ENCODE measurements at regions not wholly inside any gene's neighbourhood (a gene's known extent, or its start where the extent isn't known, plus 50 kb on each side); places are given as distances from the start of the nearest gene placed in this dataset.
"Not testable (repeated sequence)": the region's sequence is repeated elsewhere in the genome, so short reads cannot be mapped to it uniquely, and the experiment has no call there.

DNA sequence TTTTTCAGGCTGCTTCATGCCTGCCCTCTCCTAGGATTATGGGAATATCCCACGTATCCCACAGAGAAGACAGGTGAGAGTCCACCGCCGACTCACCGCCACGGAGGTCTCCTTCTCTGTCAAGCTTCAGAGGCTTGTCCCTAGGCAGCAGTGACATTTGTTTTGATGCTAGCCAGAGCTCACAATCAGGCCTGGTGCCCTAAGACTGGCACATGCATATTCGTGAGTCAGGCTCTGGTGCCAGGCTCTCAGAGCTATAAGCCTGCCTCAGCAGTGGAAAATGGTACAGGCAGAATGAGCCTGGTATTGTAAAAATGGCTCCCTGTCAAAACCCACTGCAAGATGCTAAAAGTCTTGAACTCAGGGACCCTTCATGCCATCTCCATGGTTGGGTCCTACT, 65.5 kb downstream of the RBMY1A1 start:
- DNase-seq, result no peak

DNA sequence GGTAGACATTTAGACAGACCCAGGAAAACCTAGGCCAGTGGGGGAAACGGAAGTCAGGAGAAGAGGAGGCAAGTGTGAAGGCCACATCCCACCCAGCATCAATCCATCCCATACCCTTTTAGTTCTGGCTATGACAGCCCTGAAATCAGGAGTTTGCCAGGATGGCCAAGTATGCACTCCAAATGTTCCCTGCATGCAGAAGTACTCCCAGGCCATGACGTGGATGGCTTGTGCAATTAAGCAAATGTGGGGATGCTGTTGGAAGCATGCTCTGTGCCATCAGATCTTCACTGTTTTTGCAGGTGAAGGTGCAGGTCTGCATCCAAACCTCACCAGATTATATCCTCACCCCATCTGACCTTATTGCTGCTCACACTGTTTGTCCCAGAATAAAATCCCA, 66.8 kb downstream of the RBMY1A1 start:
- DNase-seq, result no peak

DNA sequence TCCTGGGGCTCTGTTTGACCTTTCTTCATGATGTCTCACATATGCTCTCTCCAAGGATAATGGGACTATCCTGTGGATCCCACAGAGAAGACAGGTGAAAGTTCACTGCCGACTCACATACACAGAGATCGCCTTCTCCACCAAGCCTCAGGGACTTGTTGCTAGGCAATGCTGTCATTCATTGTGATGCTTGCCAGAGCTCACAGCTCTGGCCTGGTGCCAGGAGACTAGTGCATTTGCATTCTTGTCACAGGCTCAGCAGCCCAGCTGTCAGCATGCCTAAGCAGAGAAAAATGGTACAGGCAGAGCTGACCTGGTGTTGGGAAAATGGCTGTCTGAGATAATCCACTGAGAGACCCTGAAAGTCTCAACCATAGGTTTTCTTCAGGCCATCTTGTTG, 67.9 kb downstream of the RBMY1A1 start:
- DNase-seq, result no peak

DNA sequence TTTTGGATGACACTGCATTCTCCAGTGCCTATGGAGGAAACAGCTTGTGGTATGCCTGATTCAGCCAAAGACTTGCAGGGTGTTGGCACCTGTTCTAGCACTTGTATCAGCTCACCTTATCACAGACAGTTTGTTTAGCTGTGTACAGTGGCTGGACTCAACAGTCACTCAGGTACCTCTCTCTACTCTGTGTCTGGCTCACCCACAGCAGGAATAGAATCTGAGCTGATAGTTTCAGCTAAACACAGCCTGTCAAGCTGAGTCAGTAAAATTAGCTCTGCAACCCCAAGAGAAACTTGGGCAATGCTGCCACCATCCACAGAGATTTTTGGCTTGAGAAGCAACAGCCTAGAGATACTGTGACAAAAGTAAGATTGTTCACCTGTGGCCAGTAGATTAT, 101.5 kb downstream of the RBMY1A1 start:
- DNase-seq, result no peak

DNA sequence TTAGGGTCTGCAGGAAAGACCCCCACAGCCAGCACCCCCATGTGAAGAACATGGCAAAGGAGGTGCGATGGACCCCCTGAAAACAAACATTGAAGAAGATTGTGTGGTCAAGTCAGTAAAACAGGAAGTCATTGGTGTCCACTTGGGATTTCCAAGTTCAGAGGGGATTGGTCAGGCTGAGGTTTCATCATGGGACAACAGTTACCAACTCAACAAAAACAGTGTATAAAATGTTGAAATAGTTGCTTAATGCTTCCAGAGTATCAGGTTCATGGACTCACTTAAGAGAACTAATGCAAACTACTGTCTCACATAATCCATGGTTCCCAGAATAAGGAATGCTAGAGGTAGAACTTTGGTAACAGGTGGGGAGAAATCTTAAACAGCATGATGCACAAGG, 115.8 kb downstream of the RBMY1A1 start:
- DNase-seq, result peak; percentile 12 to 34

DNA sequence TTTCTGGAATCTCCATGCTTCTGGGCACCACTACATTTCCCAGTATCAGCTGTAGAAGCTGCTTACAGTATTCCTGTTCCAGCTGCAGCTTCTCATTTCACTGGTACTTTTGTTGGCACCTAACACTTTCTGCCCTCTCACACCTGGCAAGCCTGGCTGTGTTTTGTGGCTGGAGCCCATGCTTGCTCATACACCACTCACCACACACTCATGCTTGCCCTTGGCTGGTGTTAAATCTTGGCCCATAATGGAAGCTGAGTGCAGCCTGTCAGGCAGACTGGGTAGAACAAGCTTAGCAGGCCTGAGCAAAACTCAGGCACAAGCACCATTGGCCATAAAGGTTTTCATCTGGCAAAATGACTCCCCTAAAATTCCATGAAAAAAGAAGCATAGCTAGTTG, 124.4 kb downstream of the RBMY1A1 start:
- DNase-seq, result not testable (repeated sequence)

DNA sequence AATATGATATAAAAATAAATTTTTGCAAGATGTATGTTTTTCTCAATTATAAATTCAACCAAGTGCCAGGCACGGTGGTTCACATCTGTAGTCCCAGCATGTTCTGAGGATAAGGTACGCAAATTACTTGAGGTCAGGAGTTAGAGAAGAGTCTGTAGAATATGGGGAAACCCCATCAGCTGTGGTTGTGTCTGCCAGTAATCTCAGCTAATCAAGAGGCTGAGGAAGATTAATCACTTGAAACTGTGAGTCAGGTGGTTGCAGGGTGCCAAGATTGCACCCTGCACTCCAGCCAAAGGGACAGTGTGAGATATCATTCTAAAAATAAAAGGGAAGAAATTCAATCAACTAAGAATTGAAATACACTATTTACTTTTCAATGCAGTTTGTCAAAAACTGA, 144.9 kb downstream of the RBMY1A1 start:
- DNase-seq, result not testable (repeated sequence)

DNA sequence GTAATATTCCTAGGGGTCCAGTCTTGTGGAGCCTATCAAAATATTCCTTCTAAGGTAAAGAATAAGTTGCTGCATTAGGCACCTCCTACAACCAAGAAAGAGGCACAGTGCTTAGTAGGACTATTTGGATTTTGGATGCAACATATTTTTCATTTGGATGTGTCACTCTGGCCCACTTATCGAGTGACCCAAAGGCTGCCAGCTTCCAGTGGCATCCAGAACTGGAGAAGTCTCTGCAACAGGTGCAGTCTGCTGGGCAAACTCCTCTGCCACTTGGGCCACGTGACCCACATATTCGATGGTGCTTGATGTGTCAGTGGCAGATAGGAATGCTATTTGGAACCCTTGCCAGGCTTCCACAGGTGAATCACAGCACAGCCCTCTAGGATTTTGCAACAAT, 151.7 kb downstream of the RBMY1A1 start:
- not testable (repeated sequence) for DNase-seq

DNA sequence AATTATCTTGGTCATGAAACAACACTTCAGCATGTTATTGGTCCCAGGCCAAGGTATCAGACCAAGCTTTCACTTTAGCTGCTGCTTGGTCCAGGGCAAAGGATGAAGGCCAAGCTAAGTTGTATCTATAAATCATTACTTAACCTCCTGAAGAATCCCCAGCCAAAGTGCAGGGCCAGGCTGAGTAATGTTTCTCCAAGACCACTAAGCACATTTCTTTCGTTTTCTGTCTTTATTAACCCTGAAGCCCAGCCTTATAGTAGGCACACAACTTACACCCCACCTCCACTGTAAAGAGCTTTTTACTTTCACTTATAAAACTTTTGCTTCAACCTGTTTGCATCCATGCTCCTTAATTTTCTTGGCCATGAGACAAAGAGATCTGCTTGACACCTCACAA, 167.3 kb downstream of the RBMY1A1 start:
- DNase-seq, result not testable (repeated sequence)

DNA sequence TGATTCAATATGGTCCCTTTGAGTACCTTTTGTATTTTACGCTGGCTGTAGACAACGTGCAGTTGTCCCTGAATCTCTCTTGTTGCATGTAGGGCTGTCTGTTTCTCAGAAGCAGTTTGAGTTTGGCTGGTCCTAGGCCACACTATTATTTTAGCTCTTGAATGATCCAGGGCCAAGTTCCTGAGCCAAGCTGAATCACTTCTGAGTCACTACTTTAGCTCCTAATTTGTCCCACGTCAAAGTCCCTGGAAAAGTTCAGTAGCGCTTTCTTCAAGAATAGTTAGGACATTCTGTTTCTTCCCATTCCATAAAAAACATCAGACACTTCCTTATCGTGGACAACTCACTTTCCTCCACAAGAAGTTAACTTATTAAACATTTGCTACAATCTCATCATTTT, 168.2 kb downstream of the RBMY1A1 start:
- not testable (repeated sequence) for DNase-seq

DNA sequence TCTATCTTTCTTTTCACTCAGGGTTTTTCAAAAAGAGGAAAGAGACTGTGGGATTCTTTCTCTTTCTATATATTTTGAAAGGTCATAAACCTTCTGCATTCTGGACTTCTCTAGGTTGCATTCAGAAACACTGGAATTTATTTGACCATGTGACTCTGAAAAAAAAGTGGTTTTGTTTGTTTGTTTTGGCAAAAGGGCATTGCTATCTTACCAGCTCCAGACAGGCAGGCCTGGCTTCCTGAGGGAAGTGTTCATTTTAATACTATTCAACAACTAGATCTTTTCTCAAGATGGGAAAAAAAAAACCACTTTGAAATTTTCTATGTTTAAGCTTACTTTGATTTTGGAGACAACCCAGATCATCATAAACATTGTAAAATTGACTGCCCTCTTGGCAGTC, 170.6 kb downstream of the RBMY1A1 start:
- no peak for DNase-seq

DNA sequence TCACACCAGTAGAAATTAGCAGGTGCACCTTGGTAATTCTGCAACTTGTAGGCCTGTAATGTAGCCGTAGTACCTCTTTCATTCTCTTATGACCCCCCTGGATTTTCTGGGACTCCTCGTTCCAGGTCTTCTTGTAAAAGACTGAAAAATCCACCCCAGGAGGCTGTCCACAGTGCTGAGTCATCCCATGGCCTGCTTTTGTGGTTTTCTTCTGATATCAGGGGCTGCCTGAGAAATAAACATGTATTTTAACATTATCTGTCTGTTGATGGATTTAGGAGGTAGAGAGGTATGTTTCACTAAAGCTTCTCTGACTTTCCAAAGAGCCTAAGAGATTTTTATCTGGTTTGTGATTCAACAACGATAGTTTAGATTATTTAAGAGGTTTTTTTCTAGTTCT, 171.9 kb downstream of the RBMY1A1 start:
- not testable (repeated sequence) for DNase-seq

DNA sequence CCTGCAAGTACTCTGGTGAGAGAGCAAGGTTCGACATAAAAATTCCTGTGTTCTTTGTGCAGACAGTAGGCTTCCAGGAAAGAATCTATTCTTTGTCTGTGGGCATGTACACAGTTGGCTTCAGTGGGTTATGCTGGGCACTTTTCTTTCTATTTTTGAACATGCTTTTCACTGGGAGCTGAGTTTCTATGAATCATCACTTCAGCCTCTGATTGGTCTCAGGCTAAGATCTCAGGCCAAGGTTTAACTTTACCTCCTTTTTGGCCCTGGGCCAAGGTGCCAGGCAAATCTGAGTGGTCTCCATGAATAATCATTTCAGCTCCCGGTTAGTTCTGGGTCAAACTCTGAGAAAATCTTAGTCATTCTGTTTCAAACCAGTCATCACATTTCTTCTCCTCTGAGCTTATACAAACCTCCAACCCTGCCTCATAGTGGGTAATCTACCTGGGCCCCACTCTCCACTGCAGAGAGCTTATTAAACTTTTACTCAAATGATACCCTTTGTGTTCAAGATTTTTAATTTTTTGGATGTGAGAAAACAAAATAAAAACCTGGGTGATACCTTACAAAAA, 158.8 kb downstream of the RBMY1D start:
- DNase-seq, result not testable (repeated sequence)

DNA sequence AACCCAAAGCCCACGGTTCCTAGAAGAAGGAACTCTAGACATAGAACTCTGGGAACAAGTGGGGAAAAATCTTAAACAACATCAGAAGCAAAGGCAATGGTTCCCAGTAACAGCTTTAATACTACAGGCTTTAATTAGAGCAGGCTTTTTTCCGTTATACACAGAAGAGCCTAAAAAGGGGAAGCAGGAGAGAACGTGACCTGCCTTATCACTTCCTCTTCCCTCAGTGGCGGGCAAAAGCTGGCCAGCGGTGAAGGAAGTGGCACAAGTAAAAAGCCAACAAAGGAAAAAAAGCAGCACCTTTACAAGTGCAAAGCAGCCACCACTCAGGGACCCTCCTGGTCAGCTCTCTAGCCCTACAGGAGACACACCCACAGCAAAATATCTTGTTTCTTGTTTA, 149.3 kb downstream of the RBMY1D start:
- not testable (repeated sequence) for DNase-seq

DNA sequence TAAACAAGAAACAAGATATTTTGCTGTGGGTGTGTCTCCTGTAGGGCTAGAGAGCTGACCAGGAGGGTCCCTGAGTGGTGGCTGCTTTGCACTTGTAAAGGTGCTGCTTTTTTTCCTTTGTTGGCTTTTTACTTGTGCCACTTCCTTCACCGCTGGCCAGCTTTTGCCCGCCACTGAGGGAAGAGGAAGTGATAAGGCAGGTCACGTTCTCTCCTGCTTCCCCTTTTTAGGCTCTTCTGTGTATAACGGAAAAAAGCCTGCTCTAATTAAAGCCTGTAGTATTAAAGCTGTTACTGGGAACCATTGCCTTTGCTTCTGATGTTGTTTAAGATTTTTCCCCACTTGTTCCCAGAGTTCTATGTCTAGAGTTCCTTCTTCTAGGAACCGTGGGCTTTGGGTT, 134.1 kb downstream of the RBMY1D start:
- not testable (repeated sequence) for DNase-seq

DNA sequence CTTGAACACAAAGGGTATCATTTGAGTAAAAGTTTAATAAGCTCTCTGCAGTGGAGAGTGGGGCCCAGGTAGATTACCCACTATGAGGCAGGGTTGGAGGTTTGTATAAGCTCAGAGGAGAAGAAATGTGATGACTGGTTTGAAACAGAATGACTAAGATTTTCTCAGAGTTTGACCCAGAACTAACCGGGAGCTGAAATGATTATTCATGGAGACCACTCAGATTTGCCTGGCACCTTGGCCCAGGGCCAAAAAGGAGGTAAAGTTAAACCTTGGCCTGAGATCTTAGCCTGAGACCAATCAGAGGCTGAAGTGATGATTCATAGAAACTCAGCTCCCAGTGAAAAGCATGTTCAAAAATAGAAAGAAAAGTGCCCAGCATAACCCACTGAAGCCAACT, 126.5 kb downstream of the RBMY1D start:
- not testable (repeated sequence) for DNase-seq

DNA sequence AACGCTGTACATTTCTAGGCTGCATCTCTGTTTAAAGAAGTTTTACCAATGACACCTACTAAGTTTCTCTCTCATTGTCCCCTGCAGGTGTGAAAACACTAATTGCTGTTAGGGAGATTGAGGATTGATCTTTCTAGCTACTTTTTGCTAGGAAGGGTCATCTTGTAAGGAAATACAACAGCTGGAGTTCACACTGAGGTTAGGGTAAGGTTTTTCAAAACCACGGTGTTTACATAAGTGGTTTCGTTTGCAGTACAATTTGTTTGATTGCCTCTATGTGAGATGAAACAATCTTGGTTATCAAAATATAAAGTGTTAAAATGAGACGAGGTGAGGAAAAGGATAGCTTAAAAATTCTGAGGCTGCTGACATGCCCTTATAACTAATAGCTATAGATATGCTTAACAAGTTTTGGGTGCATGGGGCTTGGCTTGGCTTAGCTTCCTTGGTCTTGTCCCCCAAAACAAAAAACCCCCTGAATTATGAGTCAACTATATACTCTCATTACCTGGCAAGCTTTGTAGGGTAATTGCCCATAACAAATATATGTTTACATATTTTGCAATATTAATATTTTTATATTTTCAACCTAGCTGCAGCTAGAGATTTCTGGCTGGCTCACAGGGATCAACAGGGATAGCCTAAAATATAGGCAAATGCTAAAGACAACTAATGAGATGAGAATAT, 112.0 kb downstream of the RBMY1D start:
- DNase-seq, result not testable (repeated sequence)

DNA sequence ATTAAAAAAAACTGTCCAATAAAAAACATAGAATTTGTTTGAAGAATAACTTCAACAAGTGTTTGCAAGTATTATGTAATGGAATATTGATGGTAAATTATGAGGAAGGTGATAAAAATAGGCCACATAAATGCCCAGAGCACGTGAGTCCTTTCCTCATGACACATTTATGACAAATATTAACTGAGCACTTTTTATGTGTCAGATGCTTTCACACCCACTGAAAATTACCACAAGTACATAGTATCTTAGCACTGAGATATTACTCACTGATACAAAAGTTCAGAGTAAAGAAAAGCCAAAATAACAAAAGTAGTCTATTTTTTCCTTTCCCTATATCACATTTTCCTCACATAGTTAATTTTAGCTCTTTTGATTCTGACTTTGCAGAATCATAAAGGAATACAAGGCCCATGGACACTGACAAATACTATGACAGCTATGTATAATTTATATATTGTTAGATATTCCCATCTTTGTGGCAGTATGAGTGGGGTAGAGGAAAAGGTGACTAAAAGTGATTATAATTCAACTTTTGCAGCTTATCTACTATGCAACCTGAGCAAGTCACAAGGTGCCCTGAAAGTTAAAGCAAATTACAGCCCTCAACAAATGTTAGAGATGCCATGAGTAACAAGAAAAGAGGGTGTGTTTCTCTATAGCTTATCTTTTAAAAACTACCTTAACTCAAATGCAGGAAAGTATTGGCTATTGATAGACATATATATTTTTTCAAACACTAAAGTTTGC, 80.7 kb downstream of the RBMY1D start:
- DNase-seq, result peak; percentile 22 to 67

DNA sequence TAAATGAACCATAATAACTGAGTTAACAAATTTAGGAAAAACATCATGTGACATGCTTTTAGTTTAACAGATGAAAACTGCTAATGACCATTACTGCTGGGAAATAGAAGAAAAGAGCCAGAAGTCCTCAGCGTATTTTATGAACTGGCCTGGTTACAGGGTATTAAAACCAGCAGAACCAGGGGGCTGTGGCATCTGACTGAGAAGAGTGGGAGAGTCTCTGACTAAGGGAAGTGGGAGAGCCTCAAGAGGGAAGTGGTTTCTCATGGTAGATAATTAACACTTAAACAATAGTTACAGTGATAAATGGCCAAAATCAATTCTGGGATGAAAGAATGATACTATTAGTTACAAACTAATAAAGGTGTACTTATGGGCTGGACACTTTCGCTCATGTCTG, 79.8 kb downstream of the RBMY1D start:
- peak; percentile 6 to 28 for DNase-seq

DNA sequence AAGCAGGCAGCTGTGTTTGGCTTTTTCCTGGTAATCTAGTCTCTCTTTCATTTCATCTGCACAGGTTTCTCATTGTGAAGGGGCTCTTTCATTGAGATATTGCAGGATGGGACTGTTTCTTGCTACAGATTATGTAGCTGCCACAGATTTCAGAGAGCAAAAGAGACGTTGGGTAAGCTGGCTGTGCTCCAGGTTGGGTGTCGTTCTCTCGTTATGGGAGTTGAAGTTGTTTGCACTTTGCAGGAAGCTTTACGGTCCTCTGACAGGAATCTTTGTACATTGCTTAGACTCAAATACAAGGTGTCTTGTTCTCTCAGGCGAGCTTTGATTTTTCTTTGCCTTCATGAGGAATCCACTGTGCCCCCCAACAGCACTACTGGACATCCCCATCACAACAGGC, 72.4 kb downstream of the RBMY1D start:
- no peak for DNase-seq

DNA sequence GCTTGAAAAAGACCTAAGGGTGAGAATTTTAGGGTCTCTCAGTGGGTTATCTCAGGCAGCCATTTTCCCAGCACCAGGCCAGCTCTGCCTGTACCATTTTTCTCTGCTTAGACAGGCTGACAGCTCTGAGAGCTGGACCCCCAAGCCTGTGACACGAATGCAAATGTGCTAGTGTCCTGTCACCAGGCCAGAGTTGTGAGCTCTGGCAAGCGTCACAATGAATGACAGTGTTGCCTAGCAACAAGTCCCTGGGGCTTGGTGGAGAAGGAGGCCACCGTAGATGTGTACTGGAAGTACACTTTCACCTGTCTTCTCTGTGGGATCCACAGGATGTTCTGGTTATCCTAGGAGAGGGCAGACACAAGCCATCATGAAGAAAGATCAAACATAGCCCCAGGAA, 66.7 kb downstream of the RBMY1D start:
- DNase-seq, result no peak

Data from inflammatory macrophage treated with lipopolysaccharide for 1 hour (primary cell).